Stimulated activated CD4-positive, alpha-beta T cell treated with anti-CD3 and anti-CD28 coated beads, TNF-alpha, amount 100 ng/mL, for 48 hours (primary cell): ENCODE measurements at regions not wholly inside any gene's neighbourhood (a gene's known extent, or its start where the extent isn't known, plus 50 kb on each side); places are given as distances from the start of the nearest gene placed in this dataset.
"Not testable (repeated sequence)": the region's sequence is repeated elsewhere in the genome, so short reads cannot be mapped to it uniquely, and the experiment has no call there.

Experiments
- DNase-seq, 3 donors: peaks; one replicate each; pipeline ENCODE4 v3.0.0-alpha.2; 2020; ENCODE audit warnings: low read depth in 3 of 3

GRCh38 chr16:52799149-52799548 lies 252.2 kb upstream of the TOX3 start:
- no peak for DNase-seq

- no peak for DNase-seq
These were observed 240.8 kb upstream of the TOX3 start for GRCh38 chr16:52787709-52788108.

- DNase-seq, result no peak
These were observed 239.1 kb upstream of the TOX3 start for GRCh38 chr16:52786091-52786490.

- no peak for DNase-seq
These were observed 238.7 kb upstream of the TOX3 start for GRCh38 chr16:52785653-52786052.

- DNase-seq, result no peak
These were observed 236.7 kb upstream of the TOX3 start for GRCh38 chr16:52783616-52784015.

GRCh38 chr16:52781005-52781630 lies 234.2 kb upstream of the TOX3 start:
- DNase-seq, result no peak

- no peak for DNase-seq
These were observed 226.1 kb upstream of the TOX3 start for GRCh38 chr16:52773026-52773425.

GRCh38 chr16:52770828-52771227 lies 223.9 kb upstream of the TOX3 start:
- DNase-seq, result no peak

- no peak for DNase-seq
These were observed 211.5 kb upstream of the TOX3 start for GRCh38 chr16:52758473-52758855.

GRCh38 chr16:52757746-52758472 lies 211.0 kb upstream of the TOX3 start:
- DNase-seq, result no peak

GRCh38 chr16:52756812-52757517 lies 210.0 kb upstream of the TOX3 start:
- no peak for DNase-seq

- no peak for DNase-seq
These were observed 208.5 kb upstream of the TOX3 start for GRCh38 chr16:52755396-52755795.

- no peak for DNase-seq
These were observed 204.1 kb upstream of the TOX3 start for GRCh38 chr16:52751035-52751434.

GRCh38 chr16:52748741-52749140 lies 201.8 kb upstream of the TOX3 start:
- no peak for DNase-seq

- no peak for DNase-seq
These were observed 200.2 kb upstream of the TOX3 start for GRCh38 chr16:52747088-52747595.

- DNase-seq, result no peak
These were observed 196.8 kb upstream of the TOX3 start for GRCh38 chr16:52743707-52744106.

- no peak for DNase-seq
These were observed 195.7 kb upstream of the TOX3 start for GRCh38 chr16:52742608-52743170.

GRCh38 chr16:52742052-52742451 lies 195.1 kb upstream of the TOX3 start:
- DNase-seq, result no peak

- DNase-seq, result no peak
These were observed 194.4 kb upstream of the TOX3 start for GRCh38 chr16:52741351-52741750.

GRCh38 chr16:52740766-52741165 lies 193.8 kb upstream of the TOX3 start:
- no peak for DNase-seq

GRCh38 chr16:52740333-52740732 lies 193.4 kb upstream of the TOX3 start:
- DNase-seq, result no peak

- DNase-seq, result not testable (repeated sequence)
These were observed 192.0 kb upstream of the TOX3 start for GRCh38 chr16:52738992-52739391.
